ENCODE measurements at regions not wholly inside any gene's neighbourhood (a gene's known extent, or its start where the extent isn't known, plus 50 kb on each side); places are given as distances from the start of the nearest gene placed in this dataset.

GRCh38 chr15:31954374-31955172, 75.7 kb upstream of the CHRNA7 start:
- no peak for ATAC-seq
- intact Hi-C loops (cut with micrococcal nuclease) = no loop called here
- no peak for DNase-seq

- DNase-seq = no peak
- intact Hi-C loops (cut with micrococcal nuclease) = no loop called here
Observed at GRCh38 chr15:31955734-31956133, 74.6 kb upstream of the CHRNA7 start.

GRCh38 chr15:31957581-31957980, 72.7 kb upstream of the CHRNA7 start:
- DNase-seq (no peak), ATAC-seq (no peak)
- intact Hi-C loops (cut with micrococcal nuclease) = no loop called here

More at GRCh38 chr15:31955734-31956133, 74.6 kb upstream of the CHRNA7 start:
- ATAC-seq = no peak

GRCh38 chr15:31964586-31965307, 65.6 kb upstream of the CHRNA7 start:
- ATAC-seq = no peak
- intact Hi-C loops (cut with micrococcal nuclease) = no loop called here
- DNase-seq = no peak

GRCh38 chr15:31970007-31970406, 60.3 kb upstream of the CHRNA7 start:
- DNase-seq = no peak
- no peak for ATAC-seq
- intact Hi-C loops (cut with micrococcal nuclease) = no loop called here

- DNase-seq (no peak), ATAC-seq (no peak)
- intact Hi-C loops (cut with micrococcal nuclease) = no loop called here
Observed at GRCh38 chr15:31973197-31973596, 57.1 kb upstream of the CHRNA7 start.

GRCh38 chr15:31974154-31974794, 56.0 kb upstream of the CHRNA7 start:
- intact Hi-C loops (cut with micrococcal nuclease) = no loop called here
- ATAC-seq (no peak), DNase-seq (no peak)

- DNase-seq (peak; percentile 39), ATAC-seq (peak; percentile 72)
- intact Hi-C loops (cut with micrococcal nuclease) = no loop called here
Observed at GRCh38 chr15:31974855-31975829, 55.2 kb upstream of the CHRNA7 start.

GRCh38 chr15:31975830-31976229, 54.5 kb upstream of the CHRNA7 start:
- ATAC-seq = no peak
- DNase-seq = no peak

GRCh38 chr15:31977138-31977537, 53.2 kb upstream of the CHRNA7 start:
- ATAC-seq (no peak), DNase-seq (no peak)
- intact Hi-C loops (cut with micrococcal nuclease) = no loop called here

More at GRCh38 chr15:31975830-31976229, 54.5 kb upstream of the CHRNA7 start:
- intact Hi-C loops (cut with micrococcal nuclease) = no loop called here

- DNase-seq (peak; percentile 78), ATAC-seq (peak; percentile 82)
- intact Hi-C loops (cut with micrococcal nuclease) = no loop called here
Observed at GRCh38 chr15:31977812-31978661, 52.3 kb upstream of the CHRNA7 start.
